Activated CD8-positive, alpha-beta memory T cell treated with anti-CD3 and anti-CD28 coated beads, Interleukin-2, amount 50 U/mL, for 4 hours (primary cell): ENCODE measurements at regions not wholly inside any gene's neighbourhood (a gene's known extent, or its start where the extent isn't known, plus 50 kb on each side); places are given as distances from the start of the nearest gene placed in this dataset.
A peak's percentile ranks its signal among the peaks of the same experiment; 100 is the strongest.
"Not testable (repeated sequence)": the region's sequence is repeated elsewhere in the genome, so short reads cannot be mapped to it uniquely, and the experiment has no call there.

Experiments used
- DNase-seq: peaks from one replicate; pipeline ENCODE4 v3.0.0-alpha.2; 2020

GRCh38 chr18:961644-962355 lies 57.1 kb downstream of the ADCYAP1 start:
- peak; percentile 37 for DNase-seq

GRCh38 chr18:963276-963675 lies 58.6 kb downstream of the ADCYAP1 start:
- DNase-seq: no peak

- DNase-seq: no peak
Observed at GRCh38 chr18:965921-966758, 61.5 kb downstream of the ADCYAP1 start.

DNA sequence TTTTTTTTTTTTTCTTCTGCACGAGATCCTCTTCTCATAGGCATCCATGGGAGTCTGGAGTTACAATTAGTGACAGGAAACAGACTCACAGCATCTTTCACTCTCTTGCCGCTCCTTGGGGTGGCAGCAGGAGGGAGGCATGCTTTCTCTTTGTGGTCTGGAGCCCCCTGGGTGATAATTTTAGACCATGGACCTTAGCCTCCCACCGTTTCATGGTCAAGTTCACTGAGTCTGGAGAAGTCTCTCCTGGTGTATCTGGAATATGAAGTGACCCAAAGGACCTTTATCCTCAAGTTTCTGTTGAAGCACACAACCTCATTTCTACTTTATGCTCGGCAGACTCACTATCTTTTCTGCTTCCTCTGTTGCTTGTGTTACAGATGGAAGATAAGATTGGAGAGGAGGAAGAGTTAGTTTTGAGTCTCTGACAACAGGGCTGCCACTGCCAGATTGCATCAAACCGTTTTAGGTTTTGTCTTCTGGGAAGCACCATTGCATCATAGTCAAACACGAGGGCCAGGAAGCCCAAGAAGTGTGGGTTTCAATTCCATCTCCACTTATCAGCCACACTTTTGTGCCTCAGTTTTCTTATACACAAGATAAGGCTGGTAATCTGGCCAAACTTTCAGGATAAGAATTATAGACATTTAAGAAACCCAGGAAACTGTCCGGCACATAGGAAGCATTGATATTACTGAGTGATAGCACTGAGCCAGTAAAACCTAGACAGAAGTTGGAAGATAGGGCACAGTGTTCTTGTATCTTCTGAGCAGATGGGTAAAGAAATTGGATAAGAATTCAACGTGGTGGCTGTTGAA lies 62.3 kb downstream of the ADCYAP1 start:
- DNase-seq: no peak

GRCh38 chr18:968910-969309 lies 64.2 kb downstream of the ADCYAP1 start:
- not testable (repeated sequence) for DNase-seq

- not testable (repeated sequence) for DNase-seq
Observed at GRCh38 chr18:969311-969710, 64.6 kb downstream of the ADCYAP1 start.

DNA sequence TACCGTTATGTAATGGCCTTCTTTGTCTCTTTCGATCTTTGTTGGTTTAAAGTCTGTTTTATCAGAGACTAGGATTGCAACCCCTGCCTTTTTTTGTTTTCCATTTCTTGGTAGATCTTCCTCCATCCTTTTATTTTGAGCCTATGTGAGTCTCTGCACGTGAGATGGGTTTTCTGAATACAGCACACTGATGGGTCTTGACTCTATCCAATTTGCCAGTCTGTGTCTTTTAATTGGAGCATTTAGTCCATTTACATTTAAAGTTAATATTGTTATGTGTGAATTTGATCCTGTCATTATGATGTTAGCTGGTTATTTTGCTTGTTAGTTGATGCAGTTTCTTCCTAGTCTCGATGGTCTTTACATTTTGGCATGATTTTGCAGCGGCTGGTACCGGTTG lies 69.9 kb downstream of the ADCYAP1 start:
- DNase-seq: not testable (repeated sequence)

DNA sequence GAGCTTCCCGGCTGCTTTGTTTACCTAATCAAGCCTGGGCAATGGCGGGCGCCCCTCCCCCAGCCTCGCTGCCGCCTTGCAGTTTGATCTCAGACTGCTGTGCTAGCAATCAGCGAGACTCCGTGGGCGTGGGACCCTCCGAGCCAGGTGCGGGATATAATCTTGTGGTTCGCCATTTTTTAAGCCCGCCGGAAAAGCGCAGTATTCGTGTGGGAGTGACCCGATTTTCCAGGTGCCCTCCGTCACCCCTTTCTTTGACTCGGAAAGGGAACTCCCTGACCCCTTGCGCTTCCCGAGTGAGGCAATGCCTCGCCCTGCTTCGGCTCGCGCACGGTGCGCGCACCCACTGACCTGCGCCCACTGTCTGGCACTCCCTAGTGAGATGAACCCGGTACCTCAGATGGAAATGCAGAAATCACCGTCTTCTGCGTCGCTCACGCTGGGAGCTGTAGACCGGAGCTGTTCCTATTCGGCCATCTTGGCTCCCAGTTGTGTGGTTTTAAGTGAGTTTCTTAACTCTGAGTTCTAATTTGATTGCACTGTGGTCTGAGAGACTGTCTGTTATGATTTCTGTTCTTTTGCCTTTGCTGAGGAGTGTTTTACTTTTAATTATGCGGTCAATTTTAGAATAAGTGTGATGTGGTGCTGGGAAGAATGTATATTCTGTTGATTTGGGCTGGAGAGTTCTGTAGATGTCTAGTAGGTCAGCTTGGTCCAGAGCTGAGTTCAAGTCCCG lies 71.9 kb downstream of the ADCYAP1 start:
- DNase-seq: not testable (repeated sequence)

DNA sequence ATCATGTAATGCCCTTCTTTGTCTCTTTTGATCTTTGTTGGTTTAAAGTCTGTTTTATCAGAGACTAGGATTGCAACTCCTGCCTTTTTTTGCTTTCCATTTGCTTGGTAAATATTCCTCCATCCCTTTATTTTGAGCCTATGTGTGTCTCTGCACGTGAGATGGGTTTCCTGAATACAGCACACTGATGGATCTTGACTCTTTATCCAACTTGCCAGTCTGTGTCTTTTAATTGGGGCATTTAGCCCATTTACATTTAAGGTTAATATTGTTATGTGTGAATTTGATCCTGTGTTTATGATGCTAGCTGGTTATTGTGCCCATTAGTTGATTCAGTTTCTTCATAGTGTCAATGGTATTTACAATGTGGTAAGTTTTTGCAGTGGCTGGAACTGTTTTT lies 72.7 kb downstream of the ADCYAP1 start:
- DNase-seq: not testable (repeated sequence)

DNA sequence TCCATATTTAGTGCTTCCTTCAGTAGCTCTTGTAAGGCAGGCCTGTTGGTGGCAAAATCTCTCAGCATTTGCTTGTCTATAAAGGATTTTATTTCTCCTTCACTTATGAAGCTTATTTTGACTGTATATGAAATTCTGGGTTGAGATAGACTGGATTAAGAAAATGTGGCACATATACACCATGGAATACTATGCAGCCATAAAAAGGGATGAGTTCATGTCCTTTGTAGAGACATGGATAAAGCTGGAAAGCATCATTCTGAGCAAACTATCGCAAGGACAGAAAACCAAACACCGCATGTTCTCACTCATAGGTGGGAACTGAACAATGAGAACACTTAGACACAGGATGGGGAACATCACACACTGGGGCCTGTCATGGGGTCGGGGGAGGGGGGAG lies 73.1 kb downstream of the ADCYAP1 start:
- DNase-seq: not testable (repeated sequence)

DNA sequence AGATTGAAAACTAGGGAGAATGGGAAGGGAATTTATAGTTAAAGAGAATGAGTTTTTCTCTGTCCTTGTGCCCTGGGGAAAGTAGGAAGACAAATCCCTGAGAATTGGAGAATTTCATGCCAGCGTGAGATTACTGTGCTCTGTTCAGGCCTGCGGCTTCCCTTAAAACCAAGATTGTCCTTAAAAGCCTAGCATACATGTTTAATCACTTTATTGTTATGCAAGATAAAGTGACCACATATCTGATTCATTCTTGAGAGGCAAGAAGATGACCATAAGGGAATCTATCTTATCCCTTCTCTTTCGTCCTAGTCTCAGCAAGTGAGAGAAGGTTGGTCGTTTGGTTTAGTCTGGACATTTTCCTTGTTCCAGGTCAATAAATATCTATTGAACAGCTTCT lies 75.9 kb downstream of the ADCYAP1 start:
- DNase-seq: no peak

DNA sequence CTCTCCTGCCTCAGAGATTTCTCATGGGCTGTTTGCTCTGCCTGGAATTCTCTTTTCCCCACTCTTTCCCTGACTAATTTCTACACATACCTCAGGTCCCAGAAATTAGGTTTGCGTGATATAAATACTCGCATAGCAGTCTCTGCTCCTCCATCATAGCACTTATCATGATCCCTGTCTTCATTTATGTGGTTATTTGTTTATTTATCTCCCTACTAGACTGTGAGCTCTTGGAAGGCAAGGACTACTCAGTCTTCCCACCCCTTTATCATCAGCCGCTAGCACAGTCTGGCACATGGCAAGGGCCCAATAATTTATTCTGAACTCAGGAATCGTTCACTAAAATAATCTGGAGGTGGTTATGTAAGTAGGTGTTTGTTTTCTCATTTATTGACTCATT lies 79.3 kb downstream of the ADCYAP1 start:
- DNase-seq: no peak

GRCh38 chr18:985212-985661 lies 80.6 kb downstream of the ADCYAP1 start:
- no peak for DNase-seq

- DNase-seq: no peak
Observed at GRCh38 chr18:986051-986450, 81.4 kb downstream of the ADCYAP1 start.

DNA sequence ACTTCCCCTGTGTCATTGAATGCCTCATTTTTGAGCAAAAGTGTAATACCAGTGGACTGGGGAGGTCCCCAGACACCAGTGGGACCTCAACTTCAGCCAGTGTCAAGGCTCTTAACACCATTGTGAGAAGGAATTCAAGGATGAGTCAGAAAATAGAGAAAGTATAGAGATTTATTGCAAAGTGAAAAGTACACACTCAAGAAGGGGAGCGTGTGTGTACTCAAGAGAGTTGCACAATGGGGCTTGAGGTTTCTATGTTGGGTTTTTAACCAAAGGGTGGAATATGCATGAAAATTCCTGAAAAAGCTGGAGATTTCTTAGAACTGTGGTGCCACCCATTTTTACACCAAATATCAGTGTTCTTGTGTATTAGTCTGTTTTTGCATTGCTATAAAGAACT lies 81.9 kb downstream of the ADCYAP1 start:
- DNase-seq: no peak

DNA sequence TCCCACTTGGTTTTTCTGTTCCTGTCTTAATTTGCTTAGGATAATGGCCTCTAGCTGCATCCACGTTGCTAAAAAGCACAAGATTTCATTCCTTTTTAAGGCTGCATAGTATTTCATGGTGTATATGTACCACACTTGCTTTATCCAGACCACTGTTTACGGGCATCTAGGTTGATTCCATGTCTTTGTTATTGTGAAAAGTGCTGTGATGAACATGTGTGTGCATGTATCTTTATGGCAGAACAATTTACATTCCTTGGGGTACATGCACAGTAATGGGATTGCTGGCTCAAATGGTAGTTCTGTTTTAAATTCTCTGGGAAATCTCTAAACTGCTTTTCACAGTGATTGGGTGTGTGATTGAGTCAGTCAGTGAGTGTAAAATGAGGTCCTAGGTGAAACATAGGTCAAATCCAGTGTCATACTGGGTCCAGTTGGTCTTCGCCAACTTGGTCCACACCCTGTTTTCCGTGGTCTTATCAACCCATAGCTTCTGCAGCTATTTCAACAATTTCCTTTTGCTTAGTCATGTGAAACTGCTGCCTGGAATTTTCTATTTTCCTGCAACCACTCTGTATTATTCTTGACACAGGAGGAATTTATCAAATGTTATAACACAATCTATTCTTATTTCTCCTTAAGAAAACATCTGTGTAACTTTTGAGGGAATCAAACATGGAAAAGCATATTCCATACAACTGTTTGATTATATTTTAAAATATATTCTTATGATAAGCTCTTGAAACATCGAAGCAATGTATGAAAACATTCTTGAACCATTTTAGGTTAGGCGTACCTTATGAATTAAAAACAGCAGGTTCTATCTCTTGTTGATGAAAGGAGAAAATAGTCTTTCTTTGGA lies 82.9 kb downstream of the ADCYAP1 start:
- no peak for DNase-seq

- DNase-seq: no peak
Observed at GRCh38 chr18:989425-989824, 84.8 kb downstream of the ADCYAP1 start.

GRCh38 chr18:990197-990596 lies 85.5 kb downstream of the ADCYAP1 start:
- DNase-seq: no peak

DNA sequence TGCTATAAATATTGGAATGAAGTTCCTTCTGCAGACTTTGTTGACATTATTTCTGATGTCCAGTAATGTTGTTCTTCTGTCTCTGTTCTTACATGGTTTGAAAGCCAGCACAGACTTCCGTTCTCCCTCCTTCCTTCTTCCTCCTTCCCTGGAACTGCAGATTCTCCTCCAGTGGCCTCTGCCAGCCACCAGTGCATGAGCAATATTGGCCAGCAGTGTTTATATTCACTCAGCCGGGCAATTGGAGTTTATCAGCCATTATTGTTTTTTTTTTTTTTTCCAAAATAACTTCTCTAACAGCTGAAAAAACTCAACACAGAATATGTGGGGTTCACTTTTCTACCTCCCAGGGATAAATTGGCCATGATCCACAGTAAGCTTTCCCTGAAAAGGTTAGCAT lies 86.8 kb downstream of the ADCYAP1 start:
- DNase-seq: no peak

DNA sequence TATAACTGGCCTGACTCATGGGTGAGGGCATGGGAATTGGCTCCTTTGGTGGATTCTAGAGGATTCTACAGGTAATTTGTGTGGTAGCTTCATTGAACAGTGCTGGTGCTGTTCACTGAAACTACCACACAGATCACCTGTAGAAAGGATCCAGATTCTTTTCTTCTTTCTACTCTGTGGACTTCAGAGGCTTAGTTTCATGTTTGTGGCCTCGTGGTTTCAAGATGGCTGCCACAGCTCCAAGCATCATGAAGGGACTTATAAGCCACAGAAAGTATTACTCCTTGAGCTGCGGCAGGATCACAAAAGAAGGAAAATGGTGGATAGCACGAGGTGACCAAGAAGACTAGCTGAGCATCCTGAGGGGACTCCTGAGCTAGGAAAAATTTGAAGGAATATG lies 88.9 kb downstream of the ADCYAP1 start:
- no peak for DNase-seq

GRCh38 chr18:995629-996028 lies 91.0 kb downstream of the ADCYAP1 start:
- no peak for DNase-seq

DNA sequence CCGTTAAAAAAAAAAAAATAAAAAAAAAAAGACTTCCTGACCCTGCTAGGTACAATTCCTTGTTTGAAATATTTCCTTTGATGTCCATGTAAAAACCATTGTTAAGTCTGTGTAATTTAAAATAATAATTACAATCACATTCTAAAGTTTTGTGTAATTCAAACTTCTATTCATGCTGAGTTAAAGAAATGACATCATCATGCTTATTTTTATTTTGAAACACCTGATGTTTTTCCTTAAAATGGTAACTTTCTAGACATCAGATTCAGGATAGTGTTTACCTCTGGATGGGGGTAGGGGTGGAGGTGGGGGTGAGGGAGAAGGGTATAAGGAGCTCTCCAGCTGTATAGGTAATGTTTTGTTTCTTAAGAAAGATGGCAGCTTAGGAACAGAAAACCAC lies 92.8 kb downstream of the ADCYAP1 start:
- DNase-seq: no peak
